CD4-positive, alpha-beta T cell (primary cell): ENCODE measurements at regions not wholly inside any gene's neighbourhood (a gene's known extent, or its start where the extent isn't known, plus 50 kb on each side); places are given as distances from the start of the nearest gene placed in this dataset.

Source experiments
- ATAC-seq: fragments of 200-7000 bp; cut with Tn5 transposase; one replicate; pipeline ENCODE4 v1.10.0; 2022; ENCODE audit warnings: mild to moderate bottlenecking; ENCODE audit not compliant: poor library complexity
- CTCF ChIA-PET: fragments of 350-600 bp; sonication (Branson Sonifier 250); formaldehyde crosslinking; loops from one replicate; lab custom pipeline; 2021; ENCODE audit warnings: antibody characterized with exemption, inconsistent platforms; lab: Charles Lee
- POLR2A ChIA-PET: fragments of 350-600 bp; sonication (Branson Sonifier 250); formaldehyde crosslinking; loops from one replicate; lab custom pipeline; 2021; ENCODE audit warnings: antibody characterized with exemption, inconsistent platforms; lab: Charles Lee
- DNase-seq, 14 experiments: peaks; one replicate each; pipeline ENCODE4 v3.0.0-alpha.2; 2013 to 2020; ENCODE audit warnings: mixed read lengths in 2 of 14
- H3K27ac ChIP-seq, 2 donors: one replicate each; pipeline versions ENCODE4 v1.5.1 to v1.7.0; 2013; ENCODE audit warnings: low read length in 2 of 2, low read depth in 1 of 2, mild to moderate bottlenecking in 1 of 2
- H3K27me3 ChIP-seq, 2 experiments: 1 replicate in 1 of 2; 2 replicates in 1 of 2; pipeline versions ENCODE4 v1.6.1 to v1.7.0; 2013; ENCODE audit warnings: low read length in 2 of 2, control low read depth in 1 of 2, mild to moderate bottlenecking in 1 of 2, moderate library complexity in 1 of 2; ENCODE audit not compliant: insufficient read depth in 2 of 2, control insufficient read depth in 1 of 2
- H3K36me3 ChIP-seq: one replicate; pipeline ENCODE4 v1.6.1; 2013; ENCODE audit warnings: low read length, control low read depth; ENCODE audit not compliant: insufficient read depth
- H3K4me1 ChIP-seq: one replicate; pipeline ENCODE4 v1.6.1; 2013; ENCODE audit warnings: low read length, control low read depth; ENCODE audit not compliant: insufficient read depth
- H3K4me3 ChIP-seq: one replicate; pipeline ENCODE4 v1.5.1; 2013; ENCODE audit warnings: mild to moderate bottlenecking, low read length, moderate library complexity
- H3K9me3 ChIP-seq, 2 experiments: 1 replicate in 1 of 2; 2 replicates in 1 of 2; pipeline versions ENCODE4 v1.6.1 to v1.7.0; 2013; ENCODE audit warnings: low read length in 2 of 2, mild to moderate bottlenecking in 2 of 2, control low read depth in 1 of 2, moderate library complexity in 1 of 2; ENCODE audit not compliant: control insufficient read depth in 1 of 2, insufficient read depth in 1 of 2
- H3K27ac Mint-ChIP-seq: one replicate; pipeline ENCODE4 v1.8.0; 2020; ENCODE audit warnings: mixed read lengths
- H3K27me3 Mint-ChIP-seq: one replicate; pipeline ENCODE4 v1.8.0; 2021; ENCODE audit warnings: mixed read lengths
- H3K36me3 Mint-ChIP-seq: one replicate; pipeline ENCODE4 v1.8.0; 2021; ENCODE audit warnings: low read depth, mixed read lengths
- H3K4me1 Mint-ChIP-seq: one replicate; pipeline ENCODE4 v1.8.0; 2021; ENCODE audit warnings: low read depth, mixed read lengths
- H3K4me3 Mint-ChIP-seq: one replicate; pipeline ENCODE4 v1.8.0; 2020; ENCODE audit warnings: mild to moderate bottlenecking, mixed read lengths
- H3K9me3 Mint-ChIP-seq: one replicate; pipeline ENCODE4 v1.8.0; 2020; ENCODE audit warnings: mixed read lengths
- intact Hi-C, 2 experiments: fragments of 100-400 bp; cut with DNase I in 1 of 2; cut with micrococcal nuclease in 1 of 2; formaldehyde crosslinking; loops; one replicate each; pipeline versions ENCODE4 v1.15.1 to v1.9.0; 2023 to 2025; cut with DNase I, micrococcal nuclease
- TF ChIP-seq, protein P1 (sequence below): fragments of 200-600 bp; IDR thresholded peaks from one replicate; pipeline ENCODE4 v1.8.0; 2022; ENCODE audit warnings: antibody characterized with exemption, mild to moderate bottlenecking

- no peaks in the 10 kb centered on the region for H3K36me3 Mint-ChIP-seq
- intact Hi-C loops = no loop called here
These were observed 60.2 kb upstream of the FZD7 start for GRCh38 chr2:201973305-201973928.

GRCh38 chr2:201974171-201975100 lies 59.2 kb upstream of the FZD7 start:
- peaks cover 0 to 3% of the 10 kb centered on the region in 2 experiments for H3K27me3 ChIP-seq
- intact Hi-C loops = no loop called here
- no peak overlapping the region for H3K4me3 Mint-ChIP-seq
- H3K36me3 ChIP-seq = no peaks in the 10 kb centered on the region
- CTCF ChIA-PET = no interaction called here
- H3K4me1 ChIP-seq = no peaks in the 10 kb centered on the region
- POLR2A ChIA-PET = no interaction called here
- H3K27me3 Mint-ChIP-seq = peaks cover 14% of the 10 kb centered on the region
- no peak overlapping the region for H3K27ac ChIP-seq
- no peak overlapping the region for H3K27ac Mint-ChIP-seq
- H3K4me1 Mint-ChIP-seq = no peaks in the 10 kb centered on the region
- H3K9me3 ChIP-seq = no peaks in the 10 kb centered on the region
- no peaks in the 10 kb centered on the region for H3K36me3 Mint-ChIP-seq
- no peak overlapping the region for H3K4me3 ChIP-seq
- TF ChIP-seq, protein P1, sequence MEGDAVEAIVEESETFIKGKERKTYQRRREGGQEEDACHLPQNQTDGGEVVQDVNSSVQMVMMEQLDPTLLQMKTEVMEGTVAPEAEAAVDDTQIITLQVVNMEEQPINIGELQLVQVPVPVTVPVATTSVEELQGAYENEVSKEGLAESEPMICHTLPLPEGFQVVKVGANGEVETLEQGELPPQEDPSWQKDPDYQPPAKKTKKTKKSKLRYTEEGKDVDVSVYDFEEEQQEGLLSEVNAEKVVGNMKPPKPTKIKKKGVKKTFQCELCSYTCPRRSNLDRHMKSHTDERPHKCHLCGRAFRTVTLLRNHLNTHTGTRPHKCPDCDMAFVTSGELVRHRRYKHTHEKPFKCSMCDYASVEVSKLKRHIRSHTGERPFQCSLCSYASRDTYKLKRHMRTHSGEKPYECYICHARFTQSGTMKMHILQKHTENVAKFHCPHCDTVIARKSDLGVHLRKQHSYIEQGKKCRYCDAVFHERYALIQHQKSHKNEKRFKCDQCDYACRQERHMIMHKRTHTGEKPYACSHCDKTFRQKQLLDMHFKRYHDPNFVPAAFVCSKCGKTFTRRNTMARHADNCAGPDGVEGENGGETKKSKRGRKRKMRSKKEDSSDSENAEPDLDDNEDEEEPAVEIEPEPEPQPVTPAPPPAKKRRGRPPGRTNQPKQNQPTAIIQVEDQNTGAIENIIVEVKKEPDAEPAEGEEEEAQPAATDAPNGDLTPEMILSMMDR = no peak
- ATAC-seq (no peak), DNase-seq (no peak)
- H3K9me3 Mint-ChIP-seq = no peaks in the 10 kb centered on the region

More at GRCh38 chr2:201973305-201973928, 60.2 kb upstream of the FZD7 start:
- Histone ChIP-seq H3K27me3 (peaks cover 0 to 3% of the 10 kb centered on the region in 2 experiments), H3K36me3 (no peaks in the 10 kb centered on the region), H3K27ac (no peak overlapping the region), H3K9me3 (no peaks in the 10 kb centered on the region), H3K4me3 (no peak overlapping the region), H3K4me1 (no peaks in the 10 kb centered on the region)
- ChIA-PET CTCF (no interaction called here), POLR2A (interaction anchor here (0.5 kb wide), 1 partner anchor 67 kb away, joined by 3 read pairs; no protein-coding TSS in a partner anchor)
- H3K4me3 Mint-ChIP-seq = no peak overlapping the region
- no peaks in the 10 kb centered on the region for H3K9me3 Mint-ChIP-seq
- H3K4me1 Mint-ChIP-seq = no peaks in the 10 kb centered on the region
- peaks cover 6% of the 10 kb centered on the region for H3K27me3 Mint-ChIP-seq
- H3K27ac Mint-ChIP-seq = no peak overlapping the region
- ATAC-seq (no peak), DNase-seq (no peak)
- TF ChIP-seq, protein P1 = no peak

- POLR2A ChIA-PET = no interaction called here
These were observed 58.2 kb upstream of the FZD7 start for GRCh38 chr2:201975434-201975833.

More at GRCh38 chr2:201975434-201975833, 58.2 kb upstream of the FZD7 start:
- H3K36me3 ChIP-seq = no peaks in the 10 kb centered on the region
- no peaks in the 10 kb centered on the region for H3K36me3 Mint-ChIP-seq
- TF ChIP-seq, protein P1 = no peak
- intact Hi-C loops = no loop called here
- no peak overlapping the region for H3K27ac Mint-ChIP-seq
- H3K27me3 Mint-ChIP-seq = peaks cover 17% of the 10 kb centered on the region
- no peak for ATAC-seq
- H3K4me3 ChIP-seq = no peak overlapping the region
- DNase-seq = no peak
- CTCF ChIA-PET = no interaction called here
- no peaks in the 10 kb centered on the region for H3K4me1 ChIP-seq
- H3K4me1 Mint-ChIP-seq = no peaks in the 10 kb centered on the region
- no peaks in the 10 kb centered on the region for H3K9me3 Mint-ChIP-seq
- H3K27me3 ChIP-seq = peaks cover 0 to 3% of the 10 kb centered on the region in 2 experiments
- no peak overlapping the region for H3K27ac ChIP-seq
- no peaks in the 10 kb centered on the region for H3K9me3 ChIP-seq
- no peak overlapping the region for H3K4me3 Mint-ChIP-seq
